ENCODE measurements at regions not wholly inside any gene's neighbourhood (a gene's known extent, or its start where the extent isn't known, plus 50 kb on each side); places are given as distances from the start of the nearest gene placed in this dataset.

- DNase-seq (ENCODE audit: low read depth, low spot score): no peak
- no peak for TF ChIP-seq ZNF274 (IDR thresholded peaks at IDR 0.05; ENCODE audit: low read depth, low read length)
- TF ChIP-seq YY1 (IDR thresholded peaks at IDR 0.05; ENCODE audit: insufficient read depth, insufficient read length): no peak
- TF ChIP-seq SUZ12 (IDR thresholded peaks at IDR 0.05; ENCODE audit: extremely low read depth, insufficient read depth, insufficient read length): no peak
- Histone ChIP-seq H3K9me3 (ENCODE audit: insufficient read depth, low read length) (no peaks in the 10 kb centered on the region), H3K27me3 (ENCODE audit: insufficient read depth, insufficient read length) (no peaks in the 10 kb centered on the region), H3K4me1 (ENCODE audit: insufficient read depth, insufficient read length) (no peaks in the 10 kb centered on the region), H3K4me3 (ENCODE audit: insufficient read length, low read depth) (no peak overlapping the region), H3K36me3 (ENCODE audit: insufficient read depth, insufficient read length, low read length) (no peaks in the 10 kb centered on the region), H3K9ac (ENCODE audit: insufficient read length, low read depth) (no peak overlapping the region)
These were observed 880.9 kb downstream of the BCL11B start for GRCh38 chr14:98391061-98391460.

GRCh38 chr14:98393527-98393926 is 878.5 kb downstream of the BCL11B start:
- H3K36me3 ChIP-seq (ENCODE audit: insufficient read depth, insufficient read length, low read length): no peaks in the 10 kb centered on the region
- DNase-seq (ENCODE audit: low read depth, low spot score): no peak
- H3K9me3 ChIP-seq (ENCODE audit: insufficient read depth, low read length): no peaks in the 10 kb centered on the region
- H3K4me1 ChIP-seq (ENCODE audit: insufficient read depth, insufficient read length): no peaks in the 10 kb centered on the region
- H3K4me3 ChIP-seq (ENCODE audit: insufficient read length, low read depth): no peak overlapping the region
- TF ChIP-seq SUZ12 (IDR thresholded peaks at IDR 0.05; ENCODE audit: extremely low read depth, insufficient read depth, insufficient read length) (no peak), ZNF274 (IDR thresholded peaks at IDR 0.05; ENCODE audit: low read depth, low read length) (no peak), YY1 (IDR thresholded peaks at IDR 0.05; ENCODE audit: insufficient read depth, insufficient read length) (no peak)
- no peak overlapping the region for H3K9ac ChIP-seq (ENCODE audit: insufficient read length, low read depth)
- H3K27me3 ChIP-seq (ENCODE audit: insufficient read depth, insufficient read length): no peaks in the 10 kb centered on the region

- no peaks in the 10 kb centered on the region for H3K36me3 ChIP-seq (ENCODE audit: insufficient read depth, insufficient read length, low read length)
- H3K9me3 ChIP-seq (ENCODE audit: insufficient read depth, low read length): no peaks in the 10 kb centered on the region
- H3K4me1 ChIP-seq (ENCODE audit: insufficient read depth, insufficient read length): no peaks in the 10 kb centered on the region
- TF ChIP-seq SUZ12 (IDR thresholded peaks at IDR 0.05; ENCODE audit: extremely low read depth, insufficient read depth, insufficient read length): no peak
- no peak for TF ChIP-seq ZNF274 (IDR thresholded peaks at IDR 0.05; ENCODE audit: low read depth, low read length)
- no peak for TF ChIP-seq YY1 (IDR thresholded peaks at IDR 0.05; ENCODE audit: insufficient read depth, insufficient read length)
- no peak for DNase-seq (ENCODE audit: low read depth, low spot score)
- H3K4me3 ChIP-seq (ENCODE audit: insufficient read length, low read depth): no peak overlapping the region
- no peaks in the 10 kb centered on the region for H3K27me3 ChIP-seq (ENCODE audit: insufficient read depth, insufficient read length)
- H3K9ac ChIP-seq (ENCODE audit: insufficient read length, low read depth): no peak overlapping the region
These were observed 867.2 kb downstream of the BCL11B start for GRCh38 chr14:98404811-98405210.

- Histone ChIP-seq H3K9me3 (ENCODE audit: insufficient read depth, low read length) (no peaks in the 10 kb centered on the region), H3K9ac (ENCODE audit: insufficient read length, low read depth) (no peak overlapping the region), H3K36me3 (ENCODE audit: insufficient read depth, insufficient read length, low read length) (no peaks in the 10 kb centered on the region), H3K4me1 (ENCODE audit: insufficient read depth, insufficient read length) (no peaks in the 10 kb centered on the region), H3K4me3 (ENCODE audit: insufficient read length, low read depth) (no peak overlapping the region), H3K27me3 (ENCODE audit: insufficient read depth, insufficient read length) (no peaks in the 10 kb centered on the region)
- DNase-seq (ENCODE audit: low read depth, low spot score): no peak
- no peak for TF ChIP-seq ZNF274 (IDR thresholded peaks at IDR 0.05; ENCODE audit: low read depth, low read length)
- TF ChIP-seq YY1 (IDR thresholded peaks at IDR 0.05; ENCODE audit: insufficient read depth, insufficient read length): no peak
- TF ChIP-seq SUZ12 (IDR thresholded peaks at IDR 0.05; ENCODE audit: extremely low read depth, insufficient read depth, insufficient read length): no peak
These were observed 863.9 kb downstream of the BCL11B start for GRCh38 chr14:98408024-98408555.

GRCh38 chr14:98408713-98409112 is 863.3 kb downstream of the BCL11B start:
- Histone ChIP-seq H3K4me3 (ENCODE audit: insufficient read length, low read depth) (no peak overlapping the region), H3K27me3 (ENCODE audit: insufficient read depth, insufficient read length) (no peaks in the 10 kb centered on the region), H3K9ac (ENCODE audit: insufficient read length, low read depth) (no peak overlapping the region), H3K9me3 (ENCODE audit: insufficient read depth, low read length) (no peaks in the 10 kb centered on the region), H3K4me1 (ENCODE audit: insufficient read depth, insufficient read length) (no peaks in the 10 kb centered on the region), H3K36me3 (ENCODE audit: insufficient read depth, insufficient read length, low read length) (no peaks in the 10 kb centered on the region)
- no peak for DNase-seq (ENCODE audit: low read depth, low spot score)
- TF ChIP-seq YY1 (IDR thresholded peaks at IDR 0.05; ENCODE audit: insufficient read depth, insufficient read length) (no peak), ZNF274 (IDR thresholded peaks at IDR 0.05; ENCODE audit: low read depth, low read length) (no peak), SUZ12 (IDR thresholded peaks at IDR 0.05; ENCODE audit: extremely low read depth, insufficient read depth, insufficient read length) (no peak)

GRCh38 chr14:98411154-98411553 is 860.8 kb downstream of the BCL11B start:
- no peaks in the 10 kb centered on the region for H3K36me3 ChIP-seq (ENCODE audit: insufficient read depth, insufficient read length, low read length)
- H3K9ac ChIP-seq (ENCODE audit: insufficient read length, low read depth): no peak overlapping the region
- no peak overlapping the region for H3K4me3 ChIP-seq (ENCODE audit: insufficient read length, low read depth)
- H3K9me3 ChIP-seq (ENCODE audit: insufficient read depth, low read length): no peaks in the 10 kb centered on the region
- DNase-seq (ENCODE audit: low read depth, low spot score): no peak
- H3K27me3 ChIP-seq (ENCODE audit: insufficient read depth, insufficient read length): no peaks in the 10 kb centered on the region
- TF ChIP-seq YY1 (IDR thresholded peaks at IDR 0.05; ENCODE audit: insufficient read depth, insufficient read length) (no peak), ZNF274 (IDR thresholded peaks at IDR 0.05; ENCODE audit: low read depth, low read length) (no peak), SUZ12 (IDR thresholded peaks at IDR 0.05; ENCODE audit: extremely low read depth, insufficient read depth, insufficient read length) (no peak)
- no peaks in the 10 kb centered on the region for H3K4me1 ChIP-seq (ENCODE audit: insufficient read depth, insufficient read length)

DNA sequence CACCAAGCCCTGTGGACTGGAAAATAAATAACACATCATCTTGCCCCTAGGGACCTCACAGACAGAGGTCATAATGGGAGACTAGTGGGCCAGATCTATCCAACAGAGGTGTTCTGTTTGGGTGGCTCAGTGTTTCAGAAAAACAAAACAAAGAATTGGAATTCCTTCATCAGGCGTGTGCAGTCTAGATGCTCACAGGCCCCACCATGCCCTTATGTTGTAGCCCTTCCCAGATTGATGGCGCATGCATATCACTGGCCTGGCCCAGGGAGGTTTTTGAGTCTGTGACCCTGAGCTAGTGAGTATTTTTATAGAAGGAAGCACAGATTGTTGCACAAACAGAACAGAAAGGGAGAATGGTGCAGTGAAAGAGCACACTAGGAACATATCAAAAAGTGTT is 859.6 kb downstream of the BCL11B start:
- H3K9me3 ChIP-seq (ENCODE audit: insufficient read depth, low read length): no peaks in the 10 kb centered on the region
- no peak overlapping the region for H3K4me3 ChIP-seq (ENCODE audit: insufficient read length, low read depth)
- TF ChIP-seq SUZ12 (IDR thresholded peaks at IDR 0.05; ENCODE audit: extremely low read depth, insufficient read depth, insufficient read length) (no peak), YY1 (IDR thresholded peaks at IDR 0.05; ENCODE audit: insufficient read depth, insufficient read length) (no peak), ZNF274 (IDR thresholded peaks at IDR 0.05; ENCODE audit: low read depth, low read length) (no peak)

More for the DNA sequence above, 859.6 kb downstream of the BCL11B start:
- Histone ChIP-seq H3K4me1 (ENCODE audit: insufficient read depth, insufficient read length) (no peaks in the 10 kb centered on the region), H3K27me3 (ENCODE audit: insufficient read depth, insufficient read length) (no peaks in the 10 kb centered on the region), H3K36me3 (ENCODE audit: insufficient read depth, insufficient read length, low read length) (no peaks in the 10 kb centered on the region), H3K9ac (ENCODE audit: insufficient read length, low read depth) (no peak overlapping the region)
- DNase-seq (ENCODE audit: low read depth, low spot score): no peak
